ENCODE measurements at regions not wholly inside any gene's neighbourhood (a gene's known extent, or its start where the extent isn't known, plus 50 kb on each side); places are given as distances from the start of the nearest gene placed in this dataset.
A peak's percentile ranks its signal among the peaks of the same experiment; 100 is the strongest.

GRCh38 chr2:200725596-200725995 is 86.1 kb upstream of the BZW1 start:
- no peaks in the 10 kb centered on the region for H3K36me3 ChIP-seq (ENCODE audit: insufficient read depth, low read length)
- peaks cover 34% of the 10 kb centered on the region for H3K27me3 ChIP-seq (ENCODE audit: control insufficient read depth, insufficient read depth, low read length)
- H3K9ac ChIP-seq (ENCODE audit: low read depth, low read length), result no peak overlapping the region
- H3K4me1 ChIP-seq (ENCODE audit: control insufficient read depth, insufficient read depth, low read length), result no peaks in the 10 kb centered on the region
- H3K4me2 ChIP-seq (ENCODE audit: low read length), result no peak overlapping the region
- no peaks in the 10 kb centered on the region for H3K9me3 ChIP-seq (replicated peaks; ENCODE audit: low read length)
- H3K4me3 ChIP-seq (ENCODE audit: low read length), result no peak overlapping the region

- Histone ChIP-seq H3K4me2 (ENCODE audit: low read length) (no peak overlapping the region), H3K4me3 (ENCODE audit: low read length) (no peak overlapping the region), H3K9me3 (replicated peaks; ENCODE audit: low read length) (no peaks in the 10 kb centered on the region), H3K36me3 (ENCODE audit: insufficient read depth, low read length) (no peaks in the 10 kb centered on the region), H3K27me3 (ENCODE audit: control insufficient read depth, insufficient read depth, low read length) (peaks cover 42% of the 10 kb centered on the region), H3K9ac (ENCODE audit: low read depth, low read length) (no peak overlapping the region), H3K4me1 (ENCODE audit: control insufficient read depth, insufficient read depth, low read length) (no peaks in the 10 kb centered on the region)
Measured at GRCh38 chr2:200728630-200729029, 83.1 kb upstream of the BZW1 start.

- H3K4me1 ChIP-seq (ENCODE audit: control insufficient read depth, insufficient read depth, low read length), result peaks cover 3% of the 10 kb centered on the region
- H3K36me3 ChIP-seq (ENCODE audit: insufficient read depth, low read length), result no peaks in the 10 kb centered on the region
- H3K9me3 ChIP-seq (replicated peaks; ENCODE audit: low read length), result no peaks in the 10 kb centered on the region
- H3K27me3 ChIP-seq (ENCODE audit: control insufficient read depth, insufficient read depth, low read length), result peaks cover 26% of the 10 kb centered on the region
- H3K4me3 ChIP-seq (ENCODE audit: low read length), result no peak overlapping the region
- H3K4me2 ChIP-seq (ENCODE audit: low read length), result no peak overlapping the region
- no peak overlapping the region for H3K9ac ChIP-seq (ENCODE audit: low read depth, low read length)
Measured at GRCh38 chr2:200730302-200730701, 81.4 kb upstream of the BZW1 start.

GRCh38 chr2:200730960-200731359 is 80.8 kb upstream of the BZW1 start:
- H3K36me3 ChIP-seq (ENCODE audit: insufficient read depth, low read length), result no peaks in the 10 kb centered on the region
- H3K4me1 ChIP-seq (ENCODE audit: control insufficient read depth, insufficient read depth, low read length), result peaks cover 3% of the 10 kb centered on the region
- H3K27me3 ChIP-seq (ENCODE audit: control insufficient read depth, insufficient read depth, low read length), result peaks cover 19% of the 10 kb centered on the region
- no peak overlapping the region for H3K4me2 ChIP-seq (ENCODE audit: low read length)
- H3K4me3 ChIP-seq (ENCODE audit: low read length), result no peak overlapping the region
- H3K9me3 ChIP-seq (replicated peaks; ENCODE audit: low read length), result no peaks in the 10 kb centered on the region
- no peak overlapping the region for H3K9ac ChIP-seq (ENCODE audit: low read depth, low read length)

GRCh38 chr2:200732866-200733265 is 78.8 kb upstream of the BZW1 start:
- H3K9ac ChIP-seq (ENCODE audit: low read depth, low read length), result no peak overlapping the region
- H3K4me3 ChIP-seq (ENCODE audit: low read length), result no peak overlapping the region
- H3K27me3 ChIP-seq (ENCODE audit: control insufficient read depth, insufficient read depth, low read length), result peaks cover 11% of the 10 kb centered on the region
- H3K9me3 ChIP-seq (replicated peaks; ENCODE audit: low read length), result no peaks in the 10 kb centered on the region
- peaks cover 3% of the 10 kb centered on the region for H3K4me1 ChIP-seq (ENCODE audit: control insufficient read depth, insufficient read depth, low read length)
- no peaks in the 10 kb centered on the region for H3K36me3 ChIP-seq (ENCODE audit: insufficient read depth, low read length)
- H3K4me2 ChIP-seq (ENCODE audit: low read length), result no peak overlapping the region

- Histone ChIP-seq H3K4me1 (ENCODE audit: control insufficient read depth, insufficient read depth, low read length) (peaks cover 3% of the 10 kb centered on the region), H3K4me3 (ENCODE audit: low read length) (no peak overlapping the region), H3K9me3 (replicated peaks; ENCODE audit: low read length) (no peaks in the 10 kb centered on the region), H3K27me3 (ENCODE audit: control insufficient read depth, insufficient read depth, low read length) (peaks cover 11% of the 10 kb centered on the region), H3K4me2 (ENCODE audit: low read length) (no peak overlapping the region), H3K36me3 (ENCODE audit: insufficient read depth, low read length) (no peaks in the 10 kb centered on the region), H3K9ac (ENCODE audit: low read depth, low read length) (no peak overlapping the region)
Measured at GRCh38 chr2:200733713-200734198, 78.0 kb upstream of the BZW1 start.

GRCh38 chr2:200735061-200735460 is 76.6 kb upstream of the BZW1 start:
- Histone ChIP-seq H3K4me1 (ENCODE audit: control insufficient read depth, insufficient read depth, low read length) (peaks cover 3% of the 10 kb centered on the region), H3K9ac (ENCODE audit: low read depth, low read length) (no peak overlapping the region), H3K36me3 (ENCODE audit: insufficient read depth, low read length) (no peaks in the 10 kb centered on the region), H3K4me2 (ENCODE audit: low read length) (no peak overlapping the region), H3K4me3 (ENCODE audit: low read length) (no peak overlapping the region), H3K27me3 (ENCODE audit: control insufficient read depth, insufficient read depth, low read length) (peaks cover 11% of the 10 kb centered on the region), H3K9me3 (replicated peaks; ENCODE audit: low read length) (no peaks in the 10 kb centered on the region)

GRCh38 chr2:200736646-200737274 is 75.0 kb upstream of the BZW1 start:
- H3K4me2 ChIP-seq (ENCODE audit: low read length), result no peak overlapping the region
- no peaks in the 10 kb centered on the region for H3K27me3 ChIP-seq (ENCODE audit: control insufficient read depth, insufficient read depth, low read length)
- H3K4me3 ChIP-seq (ENCODE audit: low read length), result no peak overlapping the region
- no peak overlapping the region for H3K9ac ChIP-seq (ENCODE audit: low read depth, low read length)
- H3K36me3 ChIP-seq (ENCODE audit: insufficient read depth, low read length), result no peaks in the 10 kb centered on the region
- no peaks in the 10 kb centered on the region for H3K9me3 ChIP-seq (replicated peaks; ENCODE audit: low read length)
- H3K4me1 ChIP-seq (ENCODE audit: control insufficient read depth, insufficient read depth, low read length), result peaks cover 11% of the 10 kb centered on the region

GRCh38 chr2:200737585-200737984 is 74.1 kb upstream of the BZW1 start:
- H3K9ac ChIP-seq (ENCODE audit: low read depth, low read length), result no peak overlapping the region
- H3K4me1 ChIP-seq (ENCODE audit: control insufficient read depth, insufficient read depth, low read length), result peaks cover 19% of the 10 kb centered on the region
- H3K4me2 ChIP-seq (ENCODE audit: low read length), result no peak overlapping the region
- no peaks in the 10 kb centered on the region for H3K27me3 ChIP-seq (ENCODE audit: control insufficient read depth, insufficient read depth, low read length)
- no peak overlapping the region for H3K4me3 ChIP-seq (ENCODE audit: low read length)
- H3K36me3 ChIP-seq (ENCODE audit: insufficient read depth, low read length), result no peaks in the 10 kb centered on the region
- no peaks in the 10 kb centered on the region for H3K9me3 ChIP-seq (replicated peaks; ENCODE audit: low read length)

- H3K4me1 ChIP-seq (ENCODE audit: control insufficient read depth, insufficient read depth, low read length), result peaks cover 22% of the 10 kb centered on the region
- H3K36me3 ChIP-seq (ENCODE audit: insufficient read depth, low read length), result no peaks in the 10 kb centered on the region
- H3K4me3 ChIP-seq (ENCODE audit: low read length), result no peak overlapping the region
- no peaks in the 10 kb centered on the region for H3K9me3 ChIP-seq (replicated peaks; ENCODE audit: low read length)
- no peak overlapping the region for H3K9ac ChIP-seq (ENCODE audit: low read depth, low read length)
- H3K4me2 ChIP-seq (ENCODE audit: low read length), result no peak overlapping the region
- no peaks in the 10 kb centered on the region for H3K27me3 ChIP-seq (ENCODE audit: control insufficient read depth, insufficient read depth, low read length)
Measured at GRCh38 chr2:200738590-200738989, 73.1 kb upstream of the BZW1 start.

GRCh38 chr2:200740907-200741306 is 70.8 kb upstream of the BZW1 start:
- H3K4me2 ChIP-seq (ENCODE audit: low read length), result no peak overlapping the region
- no peaks in the 10 kb centered on the region for H3K36me3 ChIP-seq (ENCODE audit: insufficient read depth, low read length)
- no peaks in the 10 kb centered on the region for H3K27me3 ChIP-seq (ENCODE audit: control insufficient read depth, insufficient read depth, low read length)
- H3K4me1 ChIP-seq (ENCODE audit: control insufficient read depth, insufficient read depth, low read length), result peaks cover 19% of the 10 kb centered on the region
- no peak overlapping the region for H3K4me3 ChIP-seq (ENCODE audit: low read length)
- H3K9me3 ChIP-seq (replicated peaks; ENCODE audit: low read length), result no peaks in the 10 kb centered on the region
- H3K9ac ChIP-seq (ENCODE audit: low read depth, low read length), result no peak overlapping the region

- Histone ChIP-seq H3K27me3 (ENCODE audit: control insufficient read depth, insufficient read depth, low read length) (no peaks in the 10 kb centered on the region), H3K4me3 (ENCODE audit: low read length) (no peak overlapping the region)
Measured at GRCh38 chr2:200741468-200742202, 70.1 kb upstream of the BZW1 start.

More at GRCh38 chr2:200741468-200742202, 70.1 kb upstream of the BZW1 start:
- Histone ChIP-seq H3K4me2 (ENCODE audit: low read length) (peak overlapping the region; percentile 45), H3K9ac (ENCODE audit: low read depth, low read length) (peak overlapping the region; percentile 22), H3K36me3 (ENCODE audit: insufficient read depth, low read length) (no peaks in the 10 kb centered on the region), H3K9me3 (replicated peaks; ENCODE audit: low read length) (no peaks in the 10 kb centered on the region), H3K4me1 (ENCODE audit: control insufficient read depth, insufficient read depth, low read length) (peaks cover 19% of the 10 kb centered on the region)

Measured in skeletal muscle satellite cell (primary cell).